Smooth muscle cell (in vitro differentiated cells): ENCODE measurements at regions not wholly inside any gene's neighbourhood (a gene's known extent, or its start where the extent isn't known, plus 50 kb on each side); places are given as distances from the start of the nearest gene placed in this dataset.

ENCODE experiments used
- DNase-seq: peaks from one replicate; lab custom pipeline; 2025; ENCODE audit not compliant: unreplicated experiment; lab: John Stamatoyannopoulos, UW
- H2AFZ ChIP-seq: fragments of 200-600 bp; sonication (generic); 2 replicates; pipeline ENCODE4 v1.6.0; 2016; ENCODE audit warnings: antibody characterized with exemption, low read depth, mild to moderate bottlenecking
- H3F3A ChIP-seq: fragments of 200-600 bp; sonication (generic); 2 replicates; pipeline ENCODE4 v1.6.0; 2017; ENCODE audit warnings: antibody characterized with exemption, low read depth
- H3K27ac ChIP-seq: fragments of 200-600 bp; sonication (generic); 2 replicates; pipeline ENCODE4 v1.5.1; 2016; ENCODE audit warnings: low read depth, mild to moderate bottlenecking
- H3K27me3 ChIP-seq: fragments of 200-600 bp; sonication (generic); 2 replicates; pipeline ENCODE4 v1.6.1; 2016; ENCODE audit warnings: low read depth, mild to moderate bottlenecking
- H3K36me3 ChIP-seq: fragments of 200-600 bp; sonication (generic); 2 replicates; pipeline ENCODE4 v1.5.1; 2016; ENCODE audit warnings: low read depth
- H3K4me1 ChIP-seq: fragments of 200-600 bp; sonication (generic); 2 replicates; pipeline ENCODE4 v1.5.1; 2016; ENCODE audit warnings: low read depth
- H3K4me2 ChIP-seq: fragments of 200-600 bp; sonication (generic); 2 replicates; pipeline ENCODE4 v1.6.0; 2016; ENCODE audit warnings: mild to moderate bottlenecking
- H3K4me3 ChIP-seq: fragments of 200-600 bp; sonication (generic); 2 replicates; pipeline ENCODE4 v1.5.1; 2016; ENCODE audit warnings: mild to moderate bottlenecking
- H3K79me2 ChIP-seq: fragments of 200-600 bp; sonication (generic); 2 replicates; pipeline ENCODE4 v1.6.0; 2016; ENCODE audit warnings: low read depth, mild to moderate bottlenecking
- H3K9ac ChIP-seq: fragments of 200-600 bp; sonication (generic); 2 replicates; pipeline ENCODE4 v1.6.0; 2016; ENCODE audit warnings: low read depth
- H3K9me3 ChIP-seq: fragments of 200-600 bp; sonication (generic); replicated peaks from 2 replicates; pipeline ENCODE4 v1.5.1; 2016; ENCODE audit warnings: low read depth
- H4K20me1 ChIP-seq: fragments of 200-600 bp; sonication (generic); 2 replicates; pipeline ENCODE4 v1.6.0; 2016; ENCODE audit warnings: low read depth
- CTCF ChIP-seq: fragments of 200-600 bp; sonication (generic); IDR thresholded peaks from 2 replicates; pipeline ENCODE4 v1.5.1; 2017; ENCODE audit warnings: borderline replicate concordance, mild to moderate bottlenecking, antibody characterized with exemption; ENCODE audit not compliant: insufficient read depth, poor library complexity, severe bottlenecking
- WGBS: methylation state at CpG from one replicate; pipeline ENCODE4 v1.1.7; 2016; ENCODE audit warnings: low lambda C conversion rate; 5-methylcytosine and 5-hydroxymethylcytosine counted together

- H3K9me3 ChIP-seq: no peaks in the 10 kb centered on the region
- H3K4me3 ChIP-seq: no peak overlapping the region
- H2AFZ ChIP-seq: no peak overlapping the region
- DNase-seq: no peak
- H3K4me2 ChIP-seq: no peak overlapping the region
- H3K4me1 ChIP-seq: no peaks in the 10 kb centered on the region
- no peaks in the 10 kb centered on the region for H3K27me3 ChIP-seq
- no peaks in the 10 kb centered on the region for H3F3A ChIP-seq
- H3K9ac ChIP-seq: no peak overlapping the region
- no peak for TF ChIP-seq CTCF
- no peaks in the 10 kb centered on the region for H3K79me2 ChIP-seq
- no peak overlapping the region for H3K27ac ChIP-seq
- WGBS: 68% methylated on average over 5 of the region's 5 CpGs
- H4K20me1 ChIP-seq: no peaks in the 10 kb centered on the region
- H3K36me3 ChIP-seq: no peaks in the 10 kb centered on the region
These were observed 1413.0 kb downstream of the DSC3 start for GRCh38 chr18:29629493-29630036.

- no peaks in the 10 kb centered on the region for H3K36me3 ChIP-seq
- no peak overlapping the region for H3K4me2 ChIP-seq
- H3F3A ChIP-seq: no peaks in the 10 kb centered on the region
- H3K4me3 ChIP-seq: no peak overlapping the region
- H3K9ac ChIP-seq: no peak overlapping the region
- no peak overlapping the region for H3K27ac ChIP-seq
- H4K20me1 ChIP-seq: no peaks in the 10 kb centered on the region
- H3K79me2 ChIP-seq: no peaks in the 10 kb centered on the region
- H3K4me1 ChIP-seq: no peaks in the 10 kb centered on the region
- H3K27me3 ChIP-seq: no peaks in the 10 kb centered on the region
- H2AFZ ChIP-seq: no peak overlapping the region
- no peaks in the 10 kb centered on the region for H3K9me3 ChIP-seq
- TF ChIP-seq CTCF: no peak
- no peak for DNase-seq
These were observed 1416.4 kb downstream of the DSC3 start for GRCh38 chr18:29626094-29626493.

- no peak overlapping the region for H2AFZ ChIP-seq
- no peak overlapping the region for H3K4me2 ChIP-seq
- no peak overlapping the region for H3K4me3 ChIP-seq
- no peaks in the 10 kb centered on the region for H3K79me2 ChIP-seq
- no peaks in the 10 kb centered on the region for H3F3A ChIP-seq
- H3K9me3 ChIP-seq: no peaks in the 10 kb centered on the region
- DNase-seq: no peak
- H3K4me1 ChIP-seq: no peaks in the 10 kb centered on the region
- H3K27me3 ChIP-seq: no peaks in the 10 kb centered on the region
- no peak overlapping the region for H3K27ac ChIP-seq
- TF ChIP-seq CTCF: no peak
- no peaks in the 10 kb centered on the region for H3K36me3 ChIP-seq
- no peak overlapping the region for H3K9ac ChIP-seq
- no peaks in the 10 kb centered on the region for H4K20me1 ChIP-seq
These were observed 1425.7 kb downstream of the DSC3 start for GRCh38 chr18:29616867-29617266.

GRCh38 chr18:29608982-29609381 is 1432.1 kb upstream of the CDH2 start:
- H3K4me1 ChIP-seq: no peaks in the 10 kb centered on the region
- H3K27me3 ChIP-seq: no peaks in the 10 kb centered on the region
- TF ChIP-seq CTCF: no peak
- H3K9ac ChIP-seq: no peak overlapping the region
- no peak overlapping the region for H2AFZ ChIP-seq
- no peak for DNase-seq
- H3K4me2 ChIP-seq: no peak overlapping the region
- H3K27ac ChIP-seq: no peak overlapping the region
- no peaks in the 10 kb centered on the region for H3K9me3 ChIP-seq
- H3F3A ChIP-seq: no peaks in the 10 kb centered on the region
- H3K79me2 ChIP-seq: no peaks in the 10 kb centered on the region
- H3K4me3 ChIP-seq: no peak overlapping the region
- no peaks in the 10 kb centered on the region for H3K36me3 ChIP-seq
- no peaks in the 10 kb centered on the region for H4K20me1 ChIP-seq
